ENCODE measurements at regions not wholly inside any gene's neighbourhood (a gene's known extent, or its start where the extent isn't known, plus 50 kb on each side); places are given as distances from the start of the nearest gene placed in this dataset.

GRCh38 chr14:97900196-97900854, 1103.1 kb downstream of the VRK1 start:
- TF ChIP-seq POLR2A (IDR thresholded peaks at IDR 0.05), result no peak
- TF ChIP-seq, protein P1, sequence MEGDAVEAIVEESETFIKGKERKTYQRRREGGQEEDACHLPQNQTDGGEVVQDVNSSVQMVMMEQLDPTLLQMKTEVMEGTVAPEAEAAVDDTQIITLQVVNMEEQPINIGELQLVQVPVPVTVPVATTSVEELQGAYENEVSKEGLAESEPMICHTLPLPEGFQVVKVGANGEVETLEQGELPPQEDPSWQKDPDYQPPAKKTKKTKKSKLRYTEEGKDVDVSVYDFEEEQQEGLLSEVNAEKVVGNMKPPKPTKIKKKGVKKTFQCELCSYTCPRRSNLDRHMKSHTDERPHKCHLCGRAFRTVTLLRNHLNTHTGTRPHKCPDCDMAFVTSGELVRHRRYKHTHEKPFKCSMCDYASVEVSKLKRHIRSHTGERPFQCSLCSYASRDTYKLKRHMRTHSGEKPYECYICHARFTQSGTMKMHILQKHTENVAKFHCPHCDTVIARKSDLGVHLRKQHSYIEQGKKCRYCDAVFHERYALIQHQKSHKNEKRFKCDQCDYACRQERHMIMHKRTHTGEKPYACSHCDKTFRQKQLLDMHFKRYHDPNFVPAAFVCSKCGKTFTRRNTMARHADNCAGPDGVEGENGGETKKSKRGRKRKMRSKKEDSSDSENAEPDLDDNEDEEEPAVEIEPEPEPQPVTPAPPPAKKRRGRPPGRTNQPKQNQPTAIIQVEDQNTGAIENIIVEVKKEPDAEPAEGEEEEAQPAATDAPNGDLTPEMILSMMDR (IDR thresholded peaks at IDR 0.05), result no peak
- no peak for TF ChIP-seq POLR2AphosphoS5 (IDR thresholded peaks at IDR 0.05)

All from prostate gland (tissue), 2 donors.